NB4 (cell line): ENCODE measurements at regions not wholly inside any gene's neighbourhood (a gene's known extent, or its start where the extent isn't known, plus 50 kb on each side); places are given as distances from the start of the nearest gene placed in this dataset.

Experiments used
- DNase-seq: peaks from one replicate; pipeline ENCODE4 v3.0.0; 2010; ENCODE audit warnings: low read depth
- H3K4me3 ChIP-seq: one replicate; pipeline ENCODE4 v1.5.1; 2011; ENCODE audit warnings: mild to moderate bottlenecking, low read depth, low read length, moderate library complexity
- MYC ChIP-seq: IDR thresholded peaks from 2 replicates; pipeline ENCODE4 v1.6.1; 2011; ENCODE audit warnings: low read depth, low read length
- POLR2A ChIP-seq: IDR thresholded peaks from 2 replicates; pipeline ENCODE4 v1.6.1; 2011; ENCODE audit warnings: mild to moderate bottlenecking; ENCODE audit not compliant: insufficient read length; ENCODE audit errors: extremely low read depth
- TF ChIP-seq, protein P1 (sequence below): IDR thresholded peaks from one replicate; pipeline ENCODE4 v1.5.1; 2012; ENCODE audit warnings: low read depth, low read length
- TF ChIP-seq, protein P2 (sequence below): IDR thresholded peaks from 2 replicates; pipeline ENCODE4 v1.6.1; 2011; ENCODE audit warnings: low read depth, low read length

DNA sequence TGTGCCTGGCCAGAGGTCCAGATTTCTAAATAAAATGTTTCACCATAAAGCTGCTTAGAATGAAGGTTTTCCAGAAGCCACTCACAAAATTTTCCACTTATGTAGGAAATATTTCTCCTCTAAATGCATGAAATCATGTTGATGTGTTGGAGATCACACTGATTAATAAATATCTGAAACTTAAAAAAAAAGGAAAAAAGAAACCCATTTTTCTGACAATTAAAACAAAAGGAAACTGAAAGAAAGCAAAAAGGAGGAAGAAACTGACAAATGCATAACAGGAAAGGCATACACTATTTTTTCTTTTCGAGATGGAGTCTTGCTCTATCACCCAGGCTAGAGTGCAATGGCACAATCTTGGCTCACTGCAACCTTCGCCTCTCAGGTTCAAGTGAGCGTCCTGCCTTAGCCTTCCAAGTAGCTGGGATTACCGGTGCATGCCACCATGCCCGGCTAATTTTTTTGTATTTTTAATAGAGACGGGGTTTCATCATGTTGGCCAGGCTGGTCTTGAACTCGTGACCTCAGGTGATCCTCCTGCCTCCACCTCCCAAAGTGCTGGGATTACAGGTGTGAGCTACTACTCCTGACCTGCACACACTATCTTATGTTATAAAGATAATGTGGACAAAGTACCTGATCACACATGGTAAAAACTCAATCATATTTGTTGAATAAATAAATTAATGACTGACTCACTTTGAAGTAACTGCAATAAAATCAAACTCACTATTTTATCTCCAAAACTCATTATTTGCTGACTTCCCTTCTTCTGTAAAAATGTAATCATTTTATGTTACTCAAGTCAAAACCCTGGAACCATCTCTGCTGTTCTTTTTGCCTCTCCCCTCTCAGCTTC lies 149.8 kb upstream of the NR5A2 start:
- H3K4me3 ChIP-seq, result no peak overlapping the region
- DNase-seq, result no peak
- TF ChIP-seq MYC (no peak), POLR2A (no peak)
- TF ChIP-seq, protein P1, sequence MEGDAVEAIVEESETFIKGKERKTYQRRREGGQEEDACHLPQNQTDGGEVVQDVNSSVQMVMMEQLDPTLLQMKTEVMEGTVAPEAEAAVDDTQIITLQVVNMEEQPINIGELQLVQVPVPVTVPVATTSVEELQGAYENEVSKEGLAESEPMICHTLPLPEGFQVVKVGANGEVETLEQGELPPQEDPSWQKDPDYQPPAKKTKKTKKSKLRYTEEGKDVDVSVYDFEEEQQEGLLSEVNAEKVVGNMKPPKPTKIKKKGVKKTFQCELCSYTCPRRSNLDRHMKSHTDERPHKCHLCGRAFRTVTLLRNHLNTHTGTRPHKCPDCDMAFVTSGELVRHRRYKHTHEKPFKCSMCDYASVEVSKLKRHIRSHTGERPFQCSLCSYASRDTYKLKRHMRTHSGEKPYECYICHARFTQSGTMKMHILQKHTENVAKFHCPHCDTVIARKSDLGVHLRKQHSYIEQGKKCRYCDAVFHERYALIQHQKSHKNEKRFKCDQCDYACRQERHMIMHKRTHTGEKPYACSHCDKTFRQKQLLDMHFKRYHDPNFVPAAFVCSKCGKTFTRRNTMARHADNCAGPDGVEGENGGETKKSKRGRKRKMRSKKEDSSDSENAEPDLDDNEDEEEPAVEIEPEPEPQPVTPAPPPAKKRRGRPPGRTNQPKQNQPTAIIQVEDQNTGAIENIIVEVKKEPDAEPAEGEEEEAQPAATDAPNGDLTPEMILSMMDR, result no peak
- TF ChIP-seq, protein P2, sequence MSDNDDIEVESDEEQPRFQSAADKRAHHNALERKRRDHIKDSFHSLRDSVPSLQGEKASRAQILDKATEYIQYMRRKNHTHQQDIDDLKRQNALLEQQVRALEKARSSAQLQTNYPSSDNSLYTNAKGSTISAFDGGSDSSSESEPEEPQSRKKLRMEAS, result no peak

DNA sequence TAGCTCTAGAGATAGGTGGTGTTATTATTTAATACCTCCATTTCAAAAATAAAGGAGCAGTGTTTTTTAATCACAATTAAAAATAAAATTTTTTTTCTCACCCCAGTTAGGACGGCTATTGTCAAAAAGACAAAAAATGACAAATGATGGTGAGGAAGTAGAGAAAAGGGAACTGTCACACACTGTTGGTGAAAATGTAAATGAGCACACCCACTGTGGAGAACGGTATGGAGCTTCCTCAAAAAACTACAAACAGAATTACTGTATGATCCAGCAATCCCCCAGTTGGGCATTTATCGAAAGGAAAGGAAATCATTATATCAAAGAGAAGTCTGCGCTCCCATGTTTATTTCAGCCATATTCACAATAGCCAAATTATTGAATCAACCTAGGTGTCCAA lies 148.7 kb upstream of the NR5A2 start:
- H3K4me3 ChIP-seq, result no peak overlapping the region
- DNase-seq, result peak; percentile 25
- TF ChIP-seq, protein P2, result no peak
- TF ChIP-seq, protein P1, result no peak
- no peak for TF ChIP-seq POLR2A
- TF ChIP-seq MYC, result no peak

DNA sequence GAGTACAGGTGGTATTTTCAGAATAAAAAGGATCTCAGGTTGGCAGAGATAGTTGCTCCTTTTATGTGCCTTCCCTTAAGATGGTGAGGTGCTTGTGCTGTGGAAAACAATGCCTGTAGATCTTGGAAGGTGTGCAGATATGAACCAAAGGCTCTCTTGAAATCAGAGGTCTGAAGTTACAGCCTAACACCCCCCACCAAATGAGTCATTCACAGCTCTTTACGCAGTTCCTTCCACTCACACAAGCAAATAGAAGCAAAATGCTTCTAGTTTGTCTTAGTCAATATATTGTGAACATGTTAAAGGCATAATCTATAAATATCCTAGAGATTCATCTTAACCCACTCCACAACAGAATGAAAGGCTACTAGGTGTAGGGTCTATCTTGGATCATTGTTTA lies 128.9 kb upstream of the NR5A2 start:
- TF ChIP-seq, protein P2, result no peak

DNA sequence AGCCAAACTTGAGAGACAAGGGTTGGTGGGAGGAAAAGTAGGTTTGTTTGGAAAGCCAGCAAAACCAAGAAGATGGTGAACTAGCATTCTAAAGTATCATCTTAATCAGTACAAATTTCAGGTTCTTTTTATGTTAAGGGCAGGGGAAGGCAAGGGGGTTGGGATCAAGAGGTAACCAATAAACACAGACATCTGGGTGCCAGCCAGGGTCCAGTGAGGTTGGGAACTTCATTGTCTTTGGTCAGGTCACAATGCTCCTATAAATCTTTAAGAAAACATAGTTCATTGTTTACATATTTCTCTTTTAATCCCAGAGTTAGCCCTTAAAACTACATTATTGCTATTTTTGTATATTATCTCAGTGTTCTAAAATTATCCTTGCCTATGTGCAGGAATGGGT lies 126.2 kb upstream of the NR5A2 start:
- TF ChIP-seq, protein P1, result no peak
- no peak for TF ChIP-seq POLR2A
- no peak for DNase-seq
- no peak overlapping the region for H3K4me3 ChIP-seq

More for the DNA sequence above, 128.9 kb upstream of the NR5A2 start:
- peak; percentile 4 for DNase-seq
- no peak overlapping the region for H3K4me3 ChIP-seq

DNA sequence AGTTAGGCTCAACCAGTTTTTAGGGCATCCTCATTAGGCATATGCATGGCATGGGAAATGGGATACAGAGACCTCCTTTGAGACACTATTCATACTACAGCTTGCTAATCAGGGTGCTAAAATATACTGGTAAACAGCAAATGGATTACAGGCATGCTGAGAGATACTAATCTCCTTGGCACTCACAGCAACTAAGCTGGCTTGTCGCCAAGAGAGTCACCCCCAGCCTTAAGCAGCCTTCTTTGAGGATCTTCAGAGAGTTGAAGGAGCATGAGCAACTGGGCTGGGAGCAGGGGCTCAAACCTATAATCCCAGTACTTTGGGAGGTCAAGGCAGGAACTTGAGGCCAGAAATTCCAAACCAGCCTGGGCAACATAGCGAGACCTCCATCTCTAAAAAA lies 120.1 kb upstream of the NR5A2 start:
- no peak overlapping the region for H3K4me3 ChIP-seq
- no peak for DNase-seq
- TF ChIP-seq POLR2A (no peak), MYC (no peak)
- TF ChIP-seq, protein P2, result no peak
- TF ChIP-seq, protein P1, result no peak

DNA sequence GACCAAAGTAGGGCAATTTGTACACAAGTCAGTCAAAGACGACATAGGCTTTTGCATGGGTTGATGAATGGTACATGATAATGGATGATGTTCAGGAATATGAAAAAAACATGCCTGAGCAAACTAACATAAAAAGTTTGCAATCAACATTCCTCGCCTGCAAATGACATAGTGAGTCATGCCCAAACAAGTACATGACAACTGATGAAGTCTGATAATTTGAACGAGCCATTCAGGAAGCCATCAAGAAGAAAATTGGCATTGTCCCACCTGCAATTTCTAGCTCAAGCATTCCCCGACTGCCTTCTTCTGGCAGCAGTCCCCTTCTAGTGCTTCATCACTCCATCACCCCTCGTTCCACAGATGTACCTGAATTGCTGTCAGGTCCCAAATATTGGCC lies 118.4 kb upstream of the NR5A2 start:
- H3K4me3 ChIP-seq, result no peak overlapping the region
- no peak for TF ChIP-seq POLR2A
- TF ChIP-seq, protein P2, result no peak
- TF ChIP-seq, protein P1, result no peak
- TF ChIP-seq MYC, result no peak
- DNase-seq, result no peak
